ENCODE measurements at regions not wholly inside any gene's neighbourhood (a gene's known extent, or its start where the extent isn't known, plus 50 kb on each side); places are given as distances from the start of the nearest gene placed in this dataset.
A peak's percentile ranks its signal among the peaks of the same experiment; 100 is the strongest.

DNA sequence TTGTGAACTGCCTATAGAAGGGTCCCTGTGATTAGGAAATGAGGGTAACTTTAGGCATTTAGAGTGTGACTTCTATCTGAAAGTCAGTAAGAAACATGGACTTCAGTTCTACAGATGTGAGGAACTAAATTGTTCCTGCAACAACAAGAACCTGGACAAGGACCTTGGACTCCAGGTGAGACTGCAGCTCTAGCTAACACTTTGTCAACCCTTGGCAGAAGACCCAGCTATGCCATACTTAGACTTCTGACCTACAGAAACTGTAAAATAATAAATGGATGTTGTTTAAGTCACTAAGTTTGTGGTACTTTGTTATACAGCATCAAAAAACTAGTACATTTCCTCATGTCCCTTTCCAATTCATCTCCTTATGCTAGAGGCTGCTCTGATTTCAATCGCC is 580.8 kb downstream of the IQCM start:
- ATAC-seq = no peak
- TF ChIP-seq OSR1 (CRISPR knock-in tag; IDR thresholded peaks at IDR 0.05) = no peak
- no peak for TF ChIP-seq CSDC2 (CRISPR knock-in tag; IDR thresholded peaks at IDR 0.05)
- no peak for TF ChIP-seq ARNTL (CRISPR knock-in tag; IDR thresholded peaks at IDR 0.05; ENCODE audit: borderline replicate concordance, low read depth)
- no peak for TF ChIP-seq BACH2 (CRISPR knock-in tag; IDR thresholded peaks at IDR 0.05; ENCODE audit: borderline replicate concordance)
- no peak for TF ChIP-seq ZFP30 (CRISPR knock-in tag; IDR thresholded peaks at IDR 0.05)
- TF ChIP-seq TCF4 (CRISPR knock-in tag; IDR thresholded peaks at IDR 0.05; ENCODE audit: borderline replicate concordance) = no peak
- no peak for TF ChIP-seq SNAI2 (CRISPR knock-in tag; IDR thresholded peaks at IDR 0.05)
- TF ChIP-seq ZC3H10 (CRISPR knock-in tag; IDR thresholded peaks at IDR 0.05) = no peak
- TF ChIP-seq ZNF70 (CRISPR knock-in tag; IDR thresholded peaks at IDR 0.05) = no peak
- TF ChIP-seq ISL1 (CRISPR knock-in tag; IDR thresholded peaks at IDR 0.05) = no peak
- TF ChIP-seq, protein P1, sequence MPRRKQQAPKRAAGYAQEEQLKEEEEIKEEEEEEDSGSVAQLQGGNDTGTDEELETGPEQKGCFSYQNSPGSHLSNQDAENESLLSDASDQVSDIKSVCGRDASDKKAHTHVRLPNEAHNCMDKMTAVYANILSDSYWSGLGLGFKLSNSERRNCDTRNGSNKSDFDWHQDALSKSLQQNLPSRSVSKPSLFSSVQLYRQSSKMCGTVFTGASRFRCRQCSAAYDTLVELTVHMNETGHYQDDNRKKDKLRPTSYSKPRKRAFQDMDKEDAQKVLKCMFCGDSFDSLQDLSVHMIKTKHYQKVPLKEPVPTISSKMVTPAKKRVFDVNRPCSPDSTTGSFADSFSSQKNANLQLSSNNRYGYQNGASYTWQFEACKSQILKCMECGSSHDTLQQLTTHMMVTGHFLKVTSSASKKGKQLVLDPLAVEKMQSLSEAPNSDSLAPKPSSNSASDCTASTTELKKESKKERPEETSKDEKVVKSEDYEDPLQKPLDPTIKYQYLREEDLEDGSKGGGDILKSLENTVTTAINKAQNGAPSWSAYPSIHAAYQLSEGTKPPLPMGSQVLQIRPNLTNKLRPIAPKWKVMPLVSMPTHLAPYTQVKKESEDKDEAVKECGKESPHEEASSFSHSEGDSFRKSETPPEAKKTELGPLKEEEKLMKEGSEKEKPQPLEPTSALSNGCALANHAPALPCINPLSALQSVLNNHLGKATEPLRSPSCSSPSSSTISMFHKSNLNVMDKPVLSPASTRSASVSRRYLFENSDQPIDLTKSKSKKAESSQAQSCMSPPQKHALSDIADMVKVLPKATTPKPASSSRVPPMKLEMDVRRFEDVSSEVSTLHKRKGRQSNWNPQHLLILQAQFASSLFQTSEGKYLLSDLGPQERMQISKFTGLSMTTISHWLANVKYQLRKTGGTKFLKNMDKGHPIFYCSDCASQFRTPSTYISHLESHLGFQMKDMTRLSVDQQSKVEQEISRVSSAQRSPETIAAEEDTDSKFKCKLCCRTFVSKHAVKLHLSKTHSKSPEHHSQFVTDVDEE (CRISPR knock-in tag; IDR thresholded peaks at IDR 0.05) = no peak
- TF ChIP-seq ZFP3 (CRISPR knock-in tag; IDR thresholded peaks at IDR 0.05) = no peak
- TF ChIP-seq, protein P2, sequence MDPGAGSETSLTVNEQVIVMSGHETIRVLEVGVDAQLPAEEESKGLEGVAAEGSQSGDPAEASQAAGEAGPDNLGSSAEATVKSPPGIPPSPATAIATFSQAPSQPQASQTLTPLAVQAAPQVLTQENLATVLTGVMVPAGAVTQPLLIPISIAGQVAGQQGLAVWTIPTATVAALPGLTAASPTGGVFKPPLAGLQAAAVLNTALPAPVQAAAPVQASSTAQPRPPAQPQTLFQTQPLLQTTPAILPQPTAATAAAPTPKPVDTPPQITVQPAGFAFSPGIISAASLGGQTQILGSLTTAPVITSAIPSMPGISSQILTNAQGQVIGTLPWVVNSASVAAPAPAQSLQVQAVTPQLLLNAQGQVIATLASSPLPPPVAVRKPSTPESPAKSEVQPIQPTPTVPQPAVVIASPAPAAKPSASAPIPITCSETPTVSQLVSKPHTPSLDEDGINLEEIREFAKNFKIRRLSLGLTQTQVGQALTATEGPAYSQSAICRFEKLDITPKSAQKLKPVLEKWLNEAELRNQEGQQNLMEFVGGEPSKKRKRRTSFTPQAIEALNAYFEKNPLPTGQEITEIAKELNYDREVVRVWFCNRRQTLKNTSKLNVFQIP (CRISPR knock-in tag; IDR thresholded peaks at IDR 0.05; ENCODE audit: borderline replicate concordance, low read depth) = no peak
- no peak for TF ChIP-seq ZNF565 (CRISPR knock-in tag; conservative IDR thresholded peaks at IDR 0.05; ENCODE audit: low read depth)

DNA sequence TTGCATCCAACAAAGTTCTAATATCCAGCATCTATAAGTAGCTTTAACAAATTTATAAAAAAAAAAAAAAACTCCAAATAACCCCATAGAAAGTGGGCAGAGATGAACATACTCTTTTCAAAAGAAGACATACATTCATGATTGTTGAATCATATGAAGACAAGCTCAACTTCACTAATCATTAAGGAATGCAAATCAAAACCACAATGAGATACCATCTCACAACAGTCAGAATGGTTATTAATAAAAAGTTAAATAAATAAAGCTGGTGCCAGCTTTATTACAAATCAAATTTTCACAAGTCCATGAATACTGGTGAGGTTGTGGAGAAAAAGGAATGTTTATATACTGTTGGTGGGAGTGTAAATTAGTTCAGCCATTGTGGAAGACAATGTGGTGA is 592.0 kb downstream of the IQCM start:
- peak; percentile 71; the same call in 2 of the 3 replicates for ATAC-seq
- TF ChIP-seq TOX (CRISPR knock-in tag; IDR thresholded peaks at IDR 0.05; ENCODE audit: borderline replicate concordance) (no peak), ISL1 (CRISPR knock-in tag; IDR thresholded peaks at IDR 0.05) (no peak), ZC3H10 (CRISPR knock-in tag; IDR thresholded peaks at IDR 0.05) (no peak), ZFP3 (CRISPR knock-in tag; IDR thresholded peaks at IDR 0.05) (no peak), BACH2 (CRISPR knock-in tag; IDR thresholded peaks at IDR 0.05; ENCODE audit: borderline replicate concordance) (no peak), PPARA (CRISPR knock-in tag; IDR thresholded peaks at IDR 0.05; ENCODE audit: borderline replicate concordance) (no peak), GLIS3 (CRISPR knock-in tag; IDR thresholded peaks at IDR 0.05) (no peak), SNAI2 (CRISPR knock-in tag; IDR thresholded peaks at IDR 0.05) (no peak), CSDC2 (CRISPR knock-in tag; IDR thresholded peaks at IDR 0.05) (no peak), ZFP30 (CRISPR knock-in tag; IDR thresholded peaks at IDR 0.05) (no peak), ZNF565 (CRISPR knock-in tag; conservative IDR thresholded peaks at IDR 0.05; ENCODE audit: low read depth) (no peak), TCF4 (CRISPR knock-in tag; IDR thresholded peaks at IDR 0.05; ENCODE audit: borderline replicate concordance) (no peak), ZNF8 (CRISPR knock-in tag; IDR thresholded peaks at IDR 0.05) (no peak), ZNF70 (CRISPR knock-in tag; IDR thresholded peaks at IDR 0.05) (no peak)
- TF ChIP-seq, protein P3, sequence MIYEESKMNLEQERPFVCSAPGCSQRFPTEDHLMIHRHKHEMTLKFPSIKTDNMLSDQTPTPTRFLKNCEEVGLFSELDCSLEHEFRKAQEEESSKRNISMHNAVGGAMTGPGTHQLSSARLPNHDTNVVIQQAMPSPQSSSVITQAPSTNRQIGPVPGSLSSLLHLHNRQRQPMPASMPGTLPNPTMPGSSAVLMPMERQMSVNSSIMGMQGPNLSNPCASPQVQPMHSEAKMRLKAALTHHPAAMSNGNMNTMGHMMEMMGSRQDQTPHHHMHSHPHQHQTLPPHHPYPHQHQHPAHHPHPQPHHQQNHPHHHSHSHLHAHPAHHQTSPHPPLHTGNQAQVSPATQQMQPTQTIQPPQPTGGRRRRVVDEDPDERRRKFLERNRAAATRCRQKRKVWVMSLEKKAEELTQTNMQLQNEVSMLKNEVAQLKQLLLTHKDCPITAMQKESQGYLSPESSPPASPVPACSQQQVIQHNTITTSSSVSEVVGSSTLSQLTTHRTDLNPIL (CRISPR knock-in tag; IDR thresholded peaks at IDR 0.05; ENCODE audit: low read depth) = no peak
- TF ChIP-seq, protein P1 (CRISPR knock-in tag; IDR thresholded peaks at IDR 0.05) = no peak
- TF ChIP-seq, protein P4, sequence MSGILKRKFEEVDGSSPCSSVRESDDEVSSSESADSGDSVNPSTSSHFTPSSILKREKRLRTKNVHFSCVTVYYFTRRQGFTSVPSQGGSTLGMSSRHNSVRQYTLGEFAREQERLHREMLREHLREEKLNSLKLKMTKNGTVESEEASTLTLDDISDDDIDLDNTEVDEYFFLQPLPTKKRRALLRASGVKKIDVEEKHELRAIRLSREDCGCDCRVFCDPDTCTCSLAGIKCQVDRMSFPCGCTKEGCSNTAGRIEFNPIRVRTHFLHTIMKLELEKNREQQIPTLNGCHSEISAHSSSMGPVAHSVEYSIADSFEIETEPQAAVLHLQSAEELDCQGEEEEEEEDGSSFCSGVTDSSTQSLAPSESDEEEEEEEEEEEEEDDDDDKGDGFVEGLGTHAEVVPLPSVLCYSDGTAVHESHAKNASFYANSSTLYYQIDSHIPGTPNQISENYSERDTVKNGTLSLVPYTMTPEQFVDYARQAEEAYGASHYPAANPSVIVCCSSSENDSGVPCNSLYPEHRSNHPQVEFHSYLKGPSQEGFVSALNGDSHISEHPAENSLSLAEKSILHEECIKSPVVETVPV (CRISPR knock-in tag; IDR thresholded peaks at IDR 0.05) = no peak
- TF ChIP-seq, protein P2 (CRISPR knock-in tag; IDR thresholded peaks at IDR 0.05; ENCODE audit: borderline replicate concordance, low read depth) = no peak
- TF ChIP-seq, protein P5, sequence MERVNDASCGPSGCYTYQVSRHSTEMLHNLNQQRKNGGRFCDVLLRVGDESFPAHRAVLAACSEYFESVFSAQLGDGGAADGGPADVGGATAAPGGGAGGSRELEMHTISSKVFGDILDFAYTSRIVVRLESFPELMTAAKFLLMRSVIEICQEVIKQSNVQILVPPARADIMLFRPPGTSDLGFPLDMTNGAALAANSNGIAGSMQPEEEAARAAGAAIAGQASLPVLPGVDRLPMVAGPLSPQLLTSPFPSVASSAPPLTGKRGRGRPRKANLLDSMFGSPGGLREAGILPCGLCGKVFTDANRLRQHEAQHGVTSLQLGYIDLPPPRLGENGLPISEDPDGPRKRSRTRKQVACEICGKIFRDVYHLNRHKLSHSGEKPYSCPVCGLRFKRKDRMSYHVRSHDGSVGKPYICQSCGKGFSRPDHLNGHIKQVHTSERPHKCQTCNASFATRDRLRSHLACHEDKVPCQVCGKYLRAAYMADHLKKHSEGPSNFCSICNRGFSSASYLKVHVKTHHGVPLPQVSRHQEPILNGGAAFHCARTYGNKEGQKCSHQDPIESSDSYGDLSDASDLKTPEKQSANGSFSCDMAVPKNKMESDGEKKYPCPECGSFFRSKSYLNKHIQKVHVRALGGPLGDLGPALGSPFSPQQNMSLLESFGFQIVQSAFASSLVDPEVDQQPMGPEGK (CRISPR knock-in tag; IDR thresholded peaks at IDR 0.05; ENCODE audit: borderline replicate concordance) = no peak
